ENCODE measurements at regions not wholly inside any gene's neighbourhood (a gene's known extent, or its start where the extent isn't known, plus 50 kb on each side); places are given as distances from the start of the nearest gene placed in this dataset.
"Not testable (repeated sequence)": the region's sequence is repeated elsewhere in the genome, so short reads cannot be mapped to it uniquely, and the experiment has no call there.

GRCh38 chr2:95654897-95655296, 63.1 kb downstream of the TRIM43 start:
- DNase-seq (ENCODE audit: low read depth, low spot score): not testable (repeated sequence)

- DNase-seq (ENCODE audit: low read depth, low spot score): not testable (repeated sequence)
These were observed 64.8 kb downstream of the TRIM43 start for GRCh38 chr2:95656553-95656952.

- DNase-seq (ENCODE audit: low read depth, low spot score): not testable (repeated sequence)
These were observed 66.1 kb downstream of the TRIM43 start for GRCh38 chr2:95657937-95658336.

- not testable (repeated sequence) for DNase-seq (ENCODE audit: low read depth, low spot score)
These were observed 69.2 kb downstream of the TRIM43 start for GRCh38 chr2:95660766-95661562.

- not testable (repeated sequence) for DNase-seq (ENCODE audit: low read depth, low spot score)
These were observed 72.0 kb downstream of the TRIM43 start for GRCh38 chr2:95663471-95664441.

GRCh38 chr2:95666636-95667035, 74.8 kb downstream of the TRIM43 start:
- not testable (repeated sequence) for DNase-seq (ENCODE audit: low read depth, low spot score)

GRCh38 chr2:95667480-95667879, 75.7 kb downstream of the TRIM43 start:
- DNase-seq (ENCODE audit: low read depth, low spot score): no peak

GRCh38 chr2:95668934-95669333, 77.1 kb downstream of the TRIM43 start:
- DNase-seq (ENCODE audit: low read depth, low spot score): not testable (repeated sequence)

- DNase-seq (ENCODE audit: low read depth, low spot score): no peak
These were observed 77.7 kb downstream of the TRIM43 start for GRCh38 chr2:95669441-95669991.

- DNase-seq (ENCODE audit: low read depth, low spot score): no peak
These were observed 78.4 kb downstream of the TRIM43 start for GRCh38 chr2:95670167-95670566.

- no peak for DNase-seq (ENCODE audit: low read depth, low spot score)
These were observed 78.9 kb downstream of the TRIM43 start for GRCh38 chr2:95670686-95671085.

- not testable (repeated sequence) for DNase-seq (ENCODE audit: low read depth, low spot score)
These were observed 79.4 kb downstream of the TRIM43 start for GRCh38 chr2:95671171-95671570.

GRCh38 chr2:95671992-95672391, 80.2 kb downstream of the TRIM43 start:
- DNase-seq (ENCODE audit: low read depth, low spot score): not testable (repeated sequence)

- DNase-seq (ENCODE audit: low read depth, low spot score): not testable (repeated sequence)
These were observed 80.7 kb downstream of the TRIM43 start for GRCh38 chr2:95672500-95672899.

GRCh38 chr2:95674186-95674585, 82.4 kb downstream of the TRIM43 start:
- DNase-seq (ENCODE audit: low read depth, low spot score): no peak

- not testable (repeated sequence) for DNase-seq (ENCODE audit: low read depth, low spot score)
These were observed 84.8 kb downstream of the TRIM43 start for GRCh38 chr2:95676573-95676972.

- no peak for DNase-seq (ENCODE audit: low read depth, low spot score)
These were observed 85.5 kb downstream of the TRIM43 start for GRCh38 chr2:95677346-95677745.

- DNase-seq (ENCODE audit: low read depth, low spot score): not testable (repeated sequence)
These were observed 86.0 kb downstream of the TRIM43 start for GRCh38 chr2:95677833-95678232.

GRCh38 chr2:95681158-95681557, 89.4 kb downstream of the TRIM43 start:
- not testable (repeated sequence) for DNase-seq (ENCODE audit: low read depth, low spot score)

- DNase-seq (ENCODE audit: low read depth, low spot score): not testable (repeated sequence)
These were observed 89.8 kb downstream of the TRIM43 start for GRCh38 chr2:95681589-95682081.

- DNase-seq (ENCODE audit: low read depth, low spot score): not testable (repeated sequence)
These were observed 91.2 kb downstream of the TRIM43 start for GRCh38 chr2:95682889-95683517.
